A673 (cell line): ENCODE measurements at regions not wholly inside any gene's neighbourhood (a gene's known extent, or its start where the extent isn't known, plus 50 kb on each side); places are given as distances from the start of the nearest gene placed in this dataset.
"Not testable (repeated sequence)": the region's sequence is repeated elsewhere in the genome, so short reads cannot be mapped to it uniquely, and the experiment has no call there.

Experiments
- CTCF ChIP-seq: fragments of 300-800, 200-600 bp; sonication (generic); conservative IDR thresholded peaks from 2 replicates; pipeline ENCODE4 v1.5.1; 2017; ENCODE audit warnings: low read depth, mild to moderate bottlenecking, antibody characterized with exemption, low read length, moderate library complexity, mixed read lengths
- EZH2 ChIP-seq: fragments of 200-600 bp; sonication (generic); IDR thresholded peaks from 2 replicates; pipeline ENCODE4 v1.6.1; 2017; ENCODE audit warnings: borderline replicate concordance, low read depth, mild to moderate bottlenecking, mixed read lengths, antibody characterized with exemption, low read length; ENCODE audit not compliant: poor library complexity, severe bottlenecking

DNA sequence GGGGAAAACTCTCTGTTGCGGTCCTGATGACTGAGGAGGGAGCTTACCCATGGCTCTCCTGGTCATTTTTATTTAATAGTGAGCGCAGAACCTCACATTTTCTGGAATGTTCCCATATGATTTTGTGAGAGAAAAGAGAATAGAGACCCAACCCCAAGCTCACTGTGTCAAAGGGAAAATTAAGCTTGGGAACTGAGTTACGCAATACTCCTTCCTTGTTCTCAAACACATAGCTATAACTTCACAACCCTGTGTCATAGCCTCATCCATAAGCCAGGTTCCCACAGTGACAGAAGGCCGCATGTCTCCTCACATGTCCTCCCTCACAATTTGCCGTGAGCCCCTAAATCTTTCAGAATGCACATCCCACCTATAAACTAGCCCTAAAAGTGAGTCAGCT lies 252.8 kb downstream of the CCDC74A start:
- TF ChIP-seq CTCF, EZH2: not testable (repeated sequence)
